ENCODE measurements at regions not wholly inside any gene's neighbourhood (a gene's known extent, or its start where the extent isn't known, plus 50 kb on each side); places are given as distances from the start of the nearest gene placed in this dataset.

- no peak overlapping the region for H3K9ac ChIP-seq (ENCODE audit: low read depth, low read length, poor library complexity)
- no CpG with 5 or more reads among the region's 22 CpGs for WGBS, 2 donors (ENCODE audit: extremely low coverage in 2 of 2, insufficient read length in 2 of 2, insufficient replicate concordance in 1 of 2)
- H4K91ac ChIP-seq (ENCODE audit: low read depth, low read length, poor library complexity): no peak overlapping the region
- H2BK15ac ChIP-seq (ENCODE audit: low read length): no peak overlapping the region
- no peak overlapping the region for H3K4ac ChIP-seq (ENCODE audit: low read length)
- peak overlapping the region; percentile 29 for H2BK5ac ChIP-seq (ENCODE audit: low read length)
- no peaks in the 10 kb centered on the region for H3K36me3 ChIP-seq (replicated peaks in 1 of 2; ENCODE audit: control insufficient read depth in 2 of 2, insufficient read depth in 2 of 2, low read length in 2 of 2)
- no peak overlapping the region for H4K8ac ChIP-seq (ENCODE audit: low read depth, low read length)
- no peak overlapping the region for H3K4me2 ChIP-seq (ENCODE audit: insufficient read depth, low read length, poor library complexity, severe bottlenecking)
- peak overlapping the region; percentile 80 for H3K18ac ChIP-seq (ENCODE audit: low read length)
- peaks cover 0 to 2% of the 10 kb centered on the region in 2 donors for H3K9me3 ChIP-seq (replicated peaks in 1 of 2; ENCODE audit: control insufficient read depth in 2 of 2, insufficient read depth in 1 of 2, low read depth in 1 of 2, low read length in 2 of 2)
- H3K27ac ChIP-seq (replicated peaks; ENCODE audit: low read length): no peak overlapping the region
- no peak overlapping the region for H2BK12ac ChIP-seq (ENCODE audit: low read length)
- H3K4me3 ChIP-seq (ENCODE audit: low read length in 2 of 2): no peak overlapping the region
- peaks cover 7 to 9% of the 10 kb centered on the region in 2 donors for H3K4me1 ChIP-seq (ENCODE audit: control insufficient read depth in 2 of 2, insufficient read depth in 1 of 2, low read depth in 1 of 2, low read length in 2 of 2)
- peak overlapping the region; percentile 10 for H3K23ac ChIP-seq (ENCODE audit: low read depth, low read length, poor library complexity)
- peak overlapping the region; percentile 87 for H2AK5ac ChIP-seq (ENCODE audit: low read depth, low read length)
- peaks cover 2% of the 10 kb centered on the region for H3K79me1 ChIP-seq (ENCODE audit: low read depth, low read length)
- DNase-seq (ENCODE audit: low spot score): no peak
- peaks cover 8 to 79% (median 25%) of the 10 kb centered on the region in 3 experiments for H3K27me3 ChIP-seq (ENCODE audit: control insufficient read depth in 3 of 3, insufficient read depth in 3 of 3, low read depth in 1 of 3, low read length in 3 of 3)
- H3K14ac ChIP-seq (ENCODE audit: low read length): peak overlapping the region; percentile 87
- H2BK120ac ChIP-seq (ENCODE audit: low read depth, low read length): no peak overlapping the region
- no peak overlapping the region for H2AFZ ChIP-seq (ENCODE audit: low read length)
Measured at GRCh38 chr20:62549499-62550086, 73.8 kb upstream of the GATA5 start.

GRCh38 chr20:62550087-62550632 lies 74.4 kb upstream of the GATA5 start:
- Histone ChIP-seq H2AK5ac (ENCODE audit: low read depth, low read length) (peak overlapping the region; percentile 87), H3K4me1 (ENCODE audit: control insufficient read depth in 2 of 2, insufficient read depth in 1 of 2, low read depth in 1 of 2, low read length in 2 of 2) (peaks cover 7 to 9% of the 10 kb centered on the region in 2 donors), H4K91ac (ENCODE audit: low read depth, low read length, poor library complexity) (no peak overlapping the region), H3K14ac (ENCODE audit: low read length) (no peak overlapping the region), H2BK120ac (ENCODE audit: low read depth, low read length) (no peak overlapping the region), H4K8ac (ENCODE audit: low read depth, low read length) (no peak overlapping the region), H3K79me1 (ENCODE audit: low read depth, low read length) (peaks cover 2% of the 10 kb centered on the region), H2BK15ac (ENCODE audit: low read length) (no peak overlapping the region), H3K9ac (ENCODE audit: low read depth, low read length, poor library complexity) (no peak overlapping the region), H3K18ac (ENCODE audit: low read length) (peak overlapping the region; percentile 80), H3K27me3 (ENCODE audit: control insufficient read depth in 3 of 3, insufficient read depth in 3 of 3, low read depth in 1 of 3, low read length in 3 of 3) (peaks cover 8 to 85% (median 23%) of the 10 kb centered on the region in 3 experiments), H3K9me3 (replicated peaks in 1 of 2; ENCODE audit: control insufficient read depth in 2 of 2, insufficient read depth in 1 of 2, low read depth in 1 of 2, low read length in 2 of 2) (no peaks in the 10 kb centered on the region), H2AFZ (ENCODE audit: low read length) (no peak overlapping the region), H2BK12ac (ENCODE audit: low read length) (peak overlapping the region; percentile 22), H3K4me3 (ENCODE audit: low read length in 2 of 2) (peak overlapping the region in 1 of 2 donors; percentile 72), H3K4me2 (ENCODE audit: insufficient read depth, low read length, poor library complexity, severe bottlenecking) (peak overlapping the region; percentile 73), H2BK5ac (ENCODE audit: low read length) (peak overlapping the region; percentile 29), H3K4ac (ENCODE audit: low read length) (no peak overlapping the region), H3K36me3 (replicated peaks in 1 of 2; ENCODE audit: control insufficient read depth in 2 of 2, insufficient read depth in 2 of 2, low read length in 2 of 2) (no peaks in the 10 kb centered on the region), H3K27ac (replicated peaks; ENCODE audit: low read length) (no peak overlapping the region), H3K23ac (ENCODE audit: low read depth, low read length, poor library complexity) (peak overlapping the region; percentile 73)
- DNase-seq (ENCODE audit: low spot score): no peak
- WGBS, 2 donors (ENCODE audit: extremely low coverage in 2 of 2, insufficient read length in 2 of 2, insufficient replicate concordance in 1 of 2): no CpG with 5 or more reads among the region's 32 CpGs

GRCh38 chr20:62551407-62552323 lies 75.9 kb upstream of the GATA5 start:
- WGBS, 2 donors (ENCODE audit: extremely low coverage in 2 of 2, insufficient read length in 2 of 2, insufficient replicate concordance in 1 of 2): no CpG with 5 or more reads among the region's 47 CpGs
- H3K36me3 ChIP-seq (replicated peaks in 1 of 2; ENCODE audit: control insufficient read depth in 2 of 2, insufficient read depth in 2 of 2, low read length in 2 of 2): no peaks in the 10 kb centered on the region
- H3K9me3 ChIP-seq (replicated peaks in 1 of 2; ENCODE audit: control insufficient read depth in 2 of 2, insufficient read depth in 1 of 2, low read depth in 1 of 2, low read length in 2 of 2): no peaks in the 10 kb centered on the region
- DNase-seq (ENCODE audit: low spot score): no peak
- no peak overlapping the region for H2AFZ ChIP-seq (ENCODE audit: low read length)
- no peak overlapping the region for H2BK15ac ChIP-seq (ENCODE audit: low read length)
- no peak overlapping the region for H3K9ac ChIP-seq (ENCODE audit: low read depth, low read length, poor library complexity)
- peak overlapping the region; percentile 73 for H3K4me2 ChIP-seq (ENCODE audit: insufficient read depth, low read length, poor library complexity, severe bottlenecking)
- H3K23ac ChIP-seq (ENCODE audit: low read depth, low read length, poor library complexity): peak overlapping the region; percentile 73
- no peak overlapping the region for H3K4ac ChIP-seq (ENCODE audit: low read length)
- H4K8ac ChIP-seq (ENCODE audit: low read depth, low read length): no peak overlapping the region
- no peak overlapping the region for H4K91ac ChIP-seq (ENCODE audit: low read depth, low read length, poor library complexity)
- H3K79me1 ChIP-seq (ENCODE audit: low read depth, low read length): peaks cover 2% of the 10 kb centered on the region
- H3K4me3 ChIP-seq (ENCODE audit: low read length in 2 of 2): no peak overlapping the region
- no peak overlapping the region for H2BK120ac ChIP-seq (ENCODE audit: low read depth, low read length)
- no peak overlapping the region for H3K14ac ChIP-seq (ENCODE audit: low read length)
- H3K4me1 ChIP-seq (ENCODE audit: control insufficient read depth in 2 of 2, insufficient read depth in 1 of 2, low read depth in 1 of 2, low read length in 2 of 2): peaks cover 7 to 9% of the 10 kb centered on the region in 2 donors
- H3K18ac ChIP-seq (ENCODE audit: low read length): peak overlapping the region; percentile 91
- peaks cover 8 to 98% (median 23%) of the 10 kb centered on the region in 3 experiments for H3K27me3 ChIP-seq (ENCODE audit: control insufficient read depth in 3 of 3, insufficient read depth in 3 of 3, low read depth in 1 of 3, low read length in 3 of 3)
- no peak overlapping the region for H2BK5ac ChIP-seq (ENCODE audit: low read length)
- no peak overlapping the region for H3K27ac ChIP-seq (replicated peaks; ENCODE audit: low read length)
- H2AK5ac ChIP-seq (ENCODE audit: low read depth, low read length): peak overlapping the region; percentile 90
- H2BK12ac ChIP-seq (ENCODE audit: low read length): no peak overlapping the region

GRCh38 chr20:62552613-62553012 lies 76.8 kb upstream of the GATA5 start:
- no peak overlapping the region for H2BK12ac ChIP-seq (ENCODE audit: low read length)
- H2BK15ac ChIP-seq (ENCODE audit: low read length): peak overlapping the region; percentile 77
- H3K27me3 ChIP-seq (ENCODE audit: control insufficient read depth in 3 of 3, insufficient read depth in 3 of 3, low read depth in 1 of 3, low read length in 3 of 3): peaks cover 8 to 99% (median 23%) of the 10 kb centered on the region in 3 experiments
- H3K79me1 ChIP-seq (ENCODE audit: low read depth, low read length): peaks cover 2% of the 10 kb centered on the region
- peak overlapping the region; percentile 7 for H3K18ac ChIP-seq (ENCODE audit: low read length)
- H3K4me3 ChIP-seq (ENCODE audit: low read length in 2 of 2): no peak overlapping the region
- H3K4ac ChIP-seq (ENCODE audit: low read length): no peak overlapping the region
- H4K91ac ChIP-seq (ENCODE audit: low read depth, low read length, poor library complexity): no peak overlapping the region
- peak overlapping the region; percentile 12 for H3K9ac ChIP-seq (ENCODE audit: low read depth, low read length, poor library complexity)
- no peaks in the 10 kb centered on the region for H3K36me3 ChIP-seq (replicated peaks in 1 of 2; ENCODE audit: control insufficient read depth in 2 of 2, insufficient read depth in 2 of 2, low read length in 2 of 2)
- H3K9me3 ChIP-seq (replicated peaks in 1 of 2; ENCODE audit: control insufficient read depth in 2 of 2, insufficient read depth in 1 of 2, low read depth in 1 of 2, low read length in 2 of 2): no peaks in the 10 kb centered on the region
- no peak overlapping the region for H3K27ac ChIP-seq (replicated peaks; ENCODE audit: low read length)
- H3K23ac ChIP-seq (ENCODE audit: low read depth, low read length, poor library complexity): peak overlapping the region; percentile 45
- H2BK5ac ChIP-seq (ENCODE audit: low read length): no peak overlapping the region
- WGBS, 2 donors (ENCODE audit: extremely low coverage in 2 of 2, insufficient read length in 2 of 2, insufficient replicate concordance in 1 of 2): no CpG with 5 or more reads among the region's 14 CpGs
- no peak overlapping the region for H4K8ac ChIP-seq (ENCODE audit: low read depth, low read length)
- H2BK120ac ChIP-seq (ENCODE audit: low read depth, low read length): no peak overlapping the region
- H2AFZ ChIP-seq (ENCODE audit: low read length): no peak overlapping the region
- no peak for DNase-seq (ENCODE audit: low spot score)
- H3K14ac ChIP-seq (ENCODE audit: low read length): no peak overlapping the region
- H3K4me1 ChIP-seq (ENCODE audit: control insufficient read depth in 2 of 2, insufficient read depth in 1 of 2, low read depth in 1 of 2, low read length in 2 of 2): peaks cover 7 to 9% of the 10 kb centered on the region in 2 donors
- no peak overlapping the region for H2AK5ac ChIP-seq (ENCODE audit: low read depth, low read length)
- H3K4me2 ChIP-seq (ENCODE audit: insufficient read depth, low read length, poor library complexity, severe bottlenecking): no peak overlapping the region

Measured in neuronal stem cell (in vitro differentiated cells).